PC-9 (cell line): ENCODE measurements at regions not wholly inside any gene's neighbourhood (a gene's known extent, or its start where the extent isn't known, plus 50 kb on each side); places are given as distances from the start of the nearest gene placed in this dataset.

Experiments used
- CTCF ChIP-seq: fragments of 200-600 bp; sonication (generic); conservative IDR thresholded peaks from 2 replicates; pipeline ENCODE4 v1.6.1; 2017; ENCODE audit warnings: mixed run types, antibody characterized with exemption, mild to moderate bottlenecking, moderate library complexity
- EZH2 ChIP-seq: fragments of 200-600 bp; sonication (generic); IDR thresholded peaks from 2 replicates; pipeline ENCODE4 v1.8.0; 2017; ENCODE audit warnings: antibody characterized with exemption, low read depth

- TF ChIP-seq CTCF: no peak
- TF ChIP-seq EZH2: no peak
These were observed 279.3 kb downstream of the YTHDC2 start for GRCh38 chr5:113792806-113793205.
